ENCODE measurements at regions not wholly inside any gene's neighbourhood (a gene's known extent, or its start where the extent isn't known, plus 50 kb on each side); places are given as distances from the start of the nearest gene placed in this dataset.

DNA sequence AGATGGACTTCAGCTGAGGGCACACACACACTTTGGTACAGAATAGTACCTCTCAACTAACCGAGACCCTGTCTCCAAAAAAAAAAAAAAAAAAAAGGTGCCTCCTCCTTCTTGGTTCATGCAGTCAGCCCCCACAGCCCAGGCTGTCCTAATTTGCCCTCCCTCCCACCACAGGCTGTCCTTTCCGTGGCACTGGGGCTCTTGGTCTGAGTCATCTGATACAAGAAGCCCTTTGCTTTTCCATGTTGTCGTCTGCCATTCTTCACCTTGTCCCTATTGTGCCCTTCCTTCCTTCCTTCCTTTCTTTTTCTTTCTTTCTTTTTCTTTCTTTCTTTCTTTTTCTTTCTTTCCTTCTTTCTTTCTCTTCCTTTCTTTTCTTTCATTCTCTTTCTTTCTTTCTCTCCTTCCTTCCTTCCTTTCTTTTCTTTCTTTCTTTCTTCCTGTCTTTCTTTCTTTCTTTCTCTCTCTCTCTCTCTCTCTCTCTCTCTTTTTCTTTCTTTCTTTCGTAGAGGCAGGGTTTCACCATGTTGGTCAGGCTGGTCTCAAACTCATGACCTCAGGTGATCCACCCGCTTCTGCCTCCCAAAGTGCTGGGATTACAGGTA lies 96.0 kb upstream of the IKZF1 start:
- no peaks in the 10 kb centered on the region for H3K9me3 ChIP-seq (ENCODE audit: control insufficient read depth, insufficient read depth, low read length)
- intact Hi-C loops (cut with micrococcal nuclease), result loop anchor here (5.0 kb wide), 1 partner anchor 109 kb away; no protein-coding TSS in a partner anchor
- DNase-seq (peak in 1 of 2 donors; percentile 24), ATAC-seq (no peak)
- no peaks in the 10 kb centered on the region for H3K27me3 ChIP-seq (ENCODE audit: control insufficient read depth, insufficient read depth, low read length)
- H3K27ac ChIP-seq (ENCODE audit: low read length), result no peak overlapping the region
- H3K4me3 ChIP-seq (ENCODE audit: low read length), result no peak overlapping the region
- H3K27ac Mint-ChIP-seq, result peak overlapping the region in 1 of 2 donors; percentile 51
- H3K4me1 Mint-ChIP-seq, result peaks cover 48 to 61% of the 10 kb centered on the region in 2 donors
- no peaks in the 10 kb centered on the region for H3K36me3 ChIP-seq (ENCODE audit: control insufficient read depth, insufficient read depth, low read length)
- H3K4me1 ChIP-seq (ENCODE audit: control insufficient read depth, insufficient read depth, low read length), result peaks cover 63% of the 10 kb centered on the region
- no peaks in the 10 kb centered on the region for H3K36me3 Mint-ChIP-seq
- H3K4me3 Mint-ChIP-seq, result no peak overlapping the region
- 71% methylated on average over 5 of the region's 5 CpGs for WGBS (ENCODE audit: insufficient coverage)
- TF ChIP-seq, protein P1, sequence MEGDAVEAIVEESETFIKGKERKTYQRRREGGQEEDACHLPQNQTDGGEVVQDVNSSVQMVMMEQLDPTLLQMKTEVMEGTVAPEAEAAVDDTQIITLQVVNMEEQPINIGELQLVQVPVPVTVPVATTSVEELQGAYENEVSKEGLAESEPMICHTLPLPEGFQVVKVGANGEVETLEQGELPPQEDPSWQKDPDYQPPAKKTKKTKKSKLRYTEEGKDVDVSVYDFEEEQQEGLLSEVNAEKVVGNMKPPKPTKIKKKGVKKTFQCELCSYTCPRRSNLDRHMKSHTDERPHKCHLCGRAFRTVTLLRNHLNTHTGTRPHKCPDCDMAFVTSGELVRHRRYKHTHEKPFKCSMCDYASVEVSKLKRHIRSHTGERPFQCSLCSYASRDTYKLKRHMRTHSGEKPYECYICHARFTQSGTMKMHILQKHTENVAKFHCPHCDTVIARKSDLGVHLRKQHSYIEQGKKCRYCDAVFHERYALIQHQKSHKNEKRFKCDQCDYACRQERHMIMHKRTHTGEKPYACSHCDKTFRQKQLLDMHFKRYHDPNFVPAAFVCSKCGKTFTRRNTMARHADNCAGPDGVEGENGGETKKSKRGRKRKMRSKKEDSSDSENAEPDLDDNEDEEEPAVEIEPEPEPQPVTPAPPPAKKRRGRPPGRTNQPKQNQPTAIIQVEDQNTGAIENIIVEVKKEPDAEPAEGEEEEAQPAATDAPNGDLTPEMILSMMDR (IDR thresholded peaks at IDR 0.05), result no peak
- peaks cover 0 to 4% of the 10 kb centered on the region in 2 donors for H3K27me3 Mint-ChIP-seq (ENCODE audit: low read depth in 2 of 2)
- H3K9me3 Mint-ChIP-seq, result no peaks in the 10 kb centered on the region

DNA sequence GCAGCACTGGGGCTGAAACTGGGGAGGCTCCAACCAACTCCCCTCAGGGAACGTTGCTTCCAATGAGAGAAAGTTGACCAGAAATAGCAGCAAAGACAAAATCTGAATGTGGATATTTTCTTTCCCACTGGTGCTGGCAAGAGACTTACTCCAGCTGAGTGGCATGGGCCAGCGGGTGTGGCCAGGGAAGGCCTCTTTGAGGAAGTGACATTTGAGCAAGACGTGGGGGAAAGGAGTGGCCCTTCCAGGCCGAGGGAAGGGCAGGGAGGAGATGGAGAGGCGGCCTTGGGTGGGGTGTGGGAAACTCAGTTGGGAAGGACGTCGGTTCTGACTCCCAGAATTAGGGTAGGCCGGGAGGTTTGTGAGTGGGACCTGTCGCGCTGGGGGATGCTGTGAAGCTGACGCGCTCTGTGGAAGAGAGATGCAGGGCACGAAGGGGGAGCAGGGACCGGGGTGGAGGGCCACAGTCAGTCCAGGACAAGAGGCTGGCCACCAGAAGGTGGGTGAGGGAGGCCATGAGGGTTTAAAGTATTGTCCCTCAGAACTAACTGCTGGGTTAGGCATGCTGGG lies 96.7 kb upstream of the IKZF1 start:
- ATAC-seq, result no peak
- DNase-seq, result no peak
- Mint-ChIP-seq H3K9me3 (no peaks in the 10 kb centered on the region), H3K27me3 (ENCODE audit: low read depth in 2 of 2) (peaks cover 0 to 4% of the 10 kb centered on the region in 2 donors), H3K4me3 (no peak overlapping the region), H3K36me3 (no peaks in the 10 kb centered on the region), H3K4me1 (peaks cover 45 to 54% of the 10 kb centered on the region in 2 donors), H3K27ac (peak overlapping the region in 1 of 2 donors; percentile 51)
- no peaks in the 10 kb centered on the region for H3K36me3 ChIP-seq (ENCODE audit: control insufficient read depth, insufficient read depth, low read length)
- H3K27ac ChIP-seq (ENCODE audit: low read length), result no peak overlapping the region
- 85% methylated on average over 14 of the region's 14 CpGs for WGBS (ENCODE audit: insufficient coverage)
- H3K27me3 ChIP-seq (ENCODE audit: control insufficient read depth, insufficient read depth, low read length), result no peaks in the 10 kb centered on the region
- H3K4me1 ChIP-seq (ENCODE audit: control insufficient read depth, insufficient read depth, low read length), result peaks cover 56% of the 10 kb centered on the region
- no peak overlapping the region for H3K4me3 ChIP-seq (ENCODE audit: low read length)
- no peaks in the 10 kb centered on the region for H3K9me3 ChIP-seq (ENCODE audit: control insufficient read depth, insufficient read depth, low read length)
- intact Hi-C loops (cut with micrococcal nuclease), result loop anchor here (5.0 kb wide), 1 partner anchor 110 kb away; no protein-coding TSS in a partner anchor
- TF ChIP-seq, protein P1 (IDR thresholded peaks at IDR 0.05), result no peak

DNA sequence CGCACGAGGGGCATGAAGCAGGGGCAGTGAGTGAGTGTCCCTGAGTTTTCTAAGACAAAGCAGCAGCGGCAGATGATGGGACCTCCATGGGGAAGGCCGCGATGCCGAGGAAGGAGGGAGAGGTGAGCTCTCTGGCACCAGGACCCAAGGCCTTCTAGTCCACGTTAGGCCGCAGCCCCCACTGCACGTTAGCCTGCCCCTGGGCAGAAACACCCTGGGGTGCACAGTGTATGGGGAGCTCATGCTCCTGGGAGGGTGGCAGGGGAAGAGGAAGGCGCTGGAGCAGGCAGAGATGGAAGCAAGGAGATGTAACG lies 97.3 kb upstream of the IKZF1 start:
- H3K27me3 Mint-ChIP-seq (ENCODE audit: low read depth in 2 of 2), result peaks cover 0 to under 1% of the 10 kb centered on the region in 2 donors
- no peak overlapping the region for H3K4me3 Mint-ChIP-seq
- H3K9me3 Mint-ChIP-seq, result no peaks in the 10 kb centered on the region
- intact Hi-C loops (cut with micrococcal nuclease), result loop anchor here (5.0 kb wide), 1 partner anchor 110 kb away; no protein-coding TSS in a partner anchor
- Histone ChIP-seq H3K4me3 (ENCODE audit: low read length) (no peak overlapping the region), H3K27ac (ENCODE audit: low read length) (no peak overlapping the region), H3K27me3 (ENCODE audit: control insufficient read depth, insufficient read depth, low read length) (no peaks in the 10 kb centered on the region), H3K36me3 (ENCODE audit: control insufficient read depth, insufficient read depth, low read length) (no peaks in the 10 kb centered on the region), H3K4me1 (ENCODE audit: control insufficient read depth, insufficient read depth, low read length) (peaks cover 50% of the 10 kb centered on the region), H3K9me3 (ENCODE audit: control insufficient read depth, insufficient read depth, low read length) (no peaks in the 10 kb centered on the region)
- DNase-seq (no peak), ATAC-seq (no peak)
- TF ChIP-seq, protein P1 (IDR thresholded peaks at IDR 0.05), result no peak
- WGBS (ENCODE audit: insufficient coverage), result 96% methylated on average over 11 of the region's 11 CpGs
- peaks cover 39 to 49% of the 10 kb centered on the region in 2 donors for H3K4me1 Mint-ChIP-seq
- H3K27ac Mint-ChIP-seq, result no peak overlapping the region
- no peaks in the 10 kb centered on the region for H3K36me3 Mint-ChIP-seq

All from natural killer cell (primary cell).